GM21515 (cell line): ENCODE measurements at regions not wholly inside any gene's neighbourhood (a gene's known extent, or its start where the extent isn't known, plus 50 kb on each side); places are given as distances from the start of the nearest gene placed in this dataset.

Source experiments
- ATAC-seq: cut with Tn5 transposase; IDR thresholded peaks from one replicate; pipeline ENCODE4 v1.9.1; 2021; ENCODE audit not compliant: unreplicated experiment

- no peak for ATAC-seq
Observed at GRCh38 chr18:28607991-28608390, 431.1 kb upstream of the CDH2 start.

- ATAC-seq, result no peak
Observed at GRCh38 chr18:28606686-28607085, 429.8 kb upstream of the CDH2 start.

- no peak for ATAC-seq
Observed at GRCh38 chr18:28602391-28602790, 425.5 kb upstream of the CDH2 start.

- no peak for ATAC-seq
Observed at GRCh38 chr18:28594034-28594433, 417.1 kb upstream of the CDH2 start.

GRCh38 chr18:28588884-28589549, 412.1 kb upstream of the CDH2 start:
- ATAC-seq, result no peak

GRCh38 chr18:28584731-28585130, 407.8 kb upstream of the CDH2 start:
- no peak for ATAC-seq

GRCh38 chr18:28582724-28583123, 405.8 kb upstream of the CDH2 start:
- no peak for ATAC-seq

- no peak for ATAC-seq
Observed at GRCh38 chr18:28581521-28582071, 404.7 kb upstream of the CDH2 start.

- ATAC-seq, result no peak
Observed at GRCh38 chr18:28576941-28577340, 400.0 kb upstream of the CDH2 start.

- no peak for ATAC-seq
Observed at GRCh38 chr18:28575123-28575522, 398.2 kb upstream of the CDH2 start.

- no peak for ATAC-seq
Observed at GRCh38 chr18:28574175-28574574, 397.2 kb upstream of the CDH2 start.

- no peak for ATAC-seq
Observed at GRCh38 chr18:28571929-28572328, 395.0 kb upstream of the CDH2 start.

GRCh38 chr18:28560331-28560730, 383.4 kb upstream of the CDH2 start:
- no peak for ATAC-seq

- ATAC-seq, result no peak
Observed at GRCh38 chr18:28559511-28559910, 382.6 kb upstream of the CDH2 start.

- no peak for ATAC-seq
Observed at GRCh38 chr18:28541934-28542333, 365.0 kb upstream of the CDH2 start.

- no peak for ATAC-seq
Observed at GRCh38 chr18:28541276-28541930, 364.5 kb upstream of the CDH2 start.

GRCh38 chr18:28529644-28530043, 352.7 kb upstream of the CDH2 start:
- ATAC-seq, result no peak

GRCh38 chr18:28526196-28526595, 349.3 kb upstream of the CDH2 start:
- no peak for ATAC-seq

- ATAC-seq, result no peak
Observed at GRCh38 chr18:28523758-28524475, 347.0 kb upstream of the CDH2 start.

- ATAC-seq, result no peak
Observed at GRCh38 chr18:28522236-28522635, 345.3 kb upstream of the CDH2 start.

GRCh38 chr18:28519997-28520396, 343.1 kb upstream of the CDH2 start:
- no peak for ATAC-seq

GRCh38 chr18:28514699-28515098, 337.8 kb upstream of the CDH2 start:
- no peak for ATAC-seq
